Suprapubic skin (tissue), 4 donors: ENCODE measurements at regions not wholly inside any gene's neighbourhood (a gene's known extent, or its start where the extent isn't known, plus 50 kb on each side); places are given as distances from the start of the nearest gene placed in this dataset.

Source experiments
- DNase-seq, 2 donors: peaks; one replicate each; pipeline ENCODE4 v3.0.0-alpha.2; 2019; ENCODE audit warnings: low spot score in 2 of 2
- H3K27ac ChIP-seq: fragments of 200-600 bp; sonication (generic); one replicate; pipeline ENCODE4 v1.5.1; 2019
- H3K27me3 ChIP-seq: fragments of 200-600 bp; sonication (generic); one replicate; pipeline ENCODE4 v1.5.1; 2019
- H3K36me3 ChIP-seq: fragments of 200-600 bp; sonication (generic); one replicate; pipeline ENCODE4 v1.5.1; 2019
- H3K4me1 ChIP-seq: fragments of 200-600 bp; sonication (generic); one replicate; pipeline ENCODE4 v1.5.1; 2019
- H3K4me3 ChIP-seq: fragments of 200-600 bp; sonication (generic); one replicate; pipeline ENCODE4 v1.5.1; 2019; ENCODE audit warnings: mild to moderate bottlenecking
- H3K9me3 ChIP-seq: fragments of 200-600 bp; sonication (generic); one replicate; pipeline ENCODE4 v1.5.1; 2019
- CTCF ChIP-seq, 2 donors: fragments of 200-600 bp in 1 of 2; fragments of 450-650 bp in 1 of 2; sonication (generic) in 1 of 2; IDR thresholded peaks; one replicate each; pipeline ENCODE4 v1.5.1; 2016 to 2019; ENCODE audit warnings: antibody characterized with exemption in 2 of 2, mild to moderate bottlenecking in 1 of 2, moderate library complexity in 1 of 2
- EP300 ChIP-seq: sonication (generic); formaldehyde crosslinking; IDR thresholded peaks from one replicate; pipeline ENCODE4 v1.6.1; 2017; ENCODE audit warnings: antibody characterized with exemption
- POLR2A ChIP-seq, 2 donors: fragments of 450-650 bp; IDR thresholded peaks; one replicate each; pipeline ENCODE4 v1.6.1; 2017; ENCODE audit warnings: antibody characterized with exemption in 2 of 2, mild to moderate bottlenecking in 2 of 2, moderate library complexity in 2 of 2
- POLR2AphosphoS5 ChIP-seq, 3 donors: sonication (generic); formaldehyde crosslinking; IDR thresholded peaks; one replicate each; pipeline ENCODE4 v1.6.1; 2017; ENCODE audit warnings: antibody characterized with exemption in 3 of 3
- WGBS: methylation state at CpG from one replicate; pipeline ENCODE4 v1.1.5; 2018; 5-methylcytosine and 5-hydroxymethylcytosine counted together

DNA sequence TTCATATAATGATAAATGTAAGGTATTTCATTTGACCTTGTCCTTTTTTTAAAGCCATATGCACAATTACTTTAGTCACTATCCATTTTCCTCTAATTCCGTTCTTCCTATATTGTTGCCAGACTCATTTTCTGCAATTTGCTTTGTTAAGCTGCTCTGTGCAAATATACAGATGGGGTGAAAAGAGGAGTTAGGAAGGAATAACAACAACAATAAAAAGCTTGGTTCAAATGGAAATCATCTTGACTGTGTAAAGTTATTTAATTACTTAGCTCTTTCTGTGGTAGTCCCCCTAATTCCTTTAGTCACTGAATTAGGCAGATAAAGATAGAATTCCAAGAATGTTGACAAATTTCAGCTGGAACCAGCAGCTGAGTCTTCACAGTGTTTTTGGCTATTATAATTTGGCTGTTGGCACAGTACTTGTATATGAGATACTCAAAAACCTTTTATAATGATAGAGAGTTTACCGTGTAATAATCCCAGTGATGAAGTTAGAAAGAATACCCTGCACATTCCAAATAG lies 838.0 kb downstream of the RPS29 start:
- H3K27ac ChIP-seq = no peak overlapping the region
- no peak overlapping the region for H3K4me3 ChIP-seq
- DNase-seq = no peak
- no peaks in the 10 kb centered on the region for H3K36me3 ChIP-seq
- no peaks in the 10 kb centered on the region for H3K27me3 ChIP-seq
- no peak for TF ChIP-seq POLR2A (IDR thresholded peaks at IDR 0.05)
- TF ChIP-seq EP300 = no peak
- TF ChIP-seq CTCF (IDR thresholded peaks at IDR 0.05) = no peak
- TF ChIP-seq POLR2AphosphoS5 (IDR thresholded peaks at IDR 0.05) = no peak
- H3K9me3 ChIP-seq = no peaks in the 10 kb centered on the region
- H3K4me1 ChIP-seq = no peaks in the 10 kb centered on the region
- 80% methylated on average over 2 of the region's 2 CpGs for WGBS

GRCh38 chr14:48747561-48748089 lies 838.6 kb downstream of the RPS29 start:
- no peak for TF ChIP-seq CTCF (IDR thresholded peaks at IDR 0.05)
- TF ChIP-seq EP300 = no peak
- no peak for TF ChIP-seq POLR2AphosphoS5 (IDR thresholded peaks at IDR 0.05)
- no peak for TF ChIP-seq POLR2A (IDR thresholded peaks at IDR 0.05)
- WGBS = 81% methylated on average over 3 of the region's 3 CpGs
- H3K4me3 ChIP-seq = no peak overlapping the region
- DNase-seq = no peak
- H3K4me1 ChIP-seq = no peaks in the 10 kb centered on the region
- H3K36me3 ChIP-seq = no peaks in the 10 kb centered on the region
- no peak overlapping the region for H3K27ac ChIP-seq
- H3K9me3 ChIP-seq = no peaks in the 10 kb centered on the region
- no peaks in the 10 kb centered on the region for H3K27me3 ChIP-seq

DNA sequence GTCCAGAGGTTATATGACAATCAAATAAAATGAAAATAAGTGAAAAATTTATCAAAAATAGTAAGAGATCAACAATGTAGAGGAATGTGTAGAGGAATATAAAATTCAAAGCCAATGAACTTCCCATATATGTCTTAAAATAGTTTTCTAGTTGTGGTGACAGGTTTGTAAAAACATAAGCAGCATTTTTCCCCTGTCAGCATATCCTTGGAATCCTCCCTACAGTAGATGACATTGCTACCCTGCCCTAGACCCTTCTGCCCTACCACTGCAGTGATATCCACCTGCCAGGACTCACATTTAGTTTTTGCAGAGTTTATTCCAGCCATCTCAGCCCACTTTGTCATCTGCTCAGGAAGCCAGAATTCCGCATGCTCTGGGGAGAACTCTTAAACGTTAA lies 842.0 kb downstream of the RPS29 start:
- H3K9me3 ChIP-seq = no peaks in the 10 kb centered on the region
- no peak for DNase-seq
- H3K36me3 ChIP-seq = no peaks in the 10 kb centered on the region
- no peaks in the 10 kb centered on the region for H3K27me3 ChIP-seq
- no peak for TF ChIP-seq EP300
- no peak for TF ChIP-seq POLR2A (IDR thresholded peaks at IDR 0.05)
- TF ChIP-seq CTCF (IDR thresholded peaks at IDR 0.05) = no peak
- TF ChIP-seq POLR2AphosphoS5 (IDR thresholded peaks at IDR 0.05) = no peak
- 55% methylated on average over 2 of the region's 2 CpGs for WGBS
- no peak overlapping the region for H3K27ac ChIP-seq
- H3K4me1 ChIP-seq = no peaks in the 10 kb centered on the region
- H3K4me3 ChIP-seq = no peak overlapping the region

- H3K27ac ChIP-seq = no peak overlapping the region
- no peak overlapping the region for H3K4me3 ChIP-seq
- 45% methylated on average over 1 of the region's 1 CpG for WGBS
- no peaks in the 10 kb centered on the region for H3K36me3 ChIP-seq
- H3K4me1 ChIP-seq = no peaks in the 10 kb centered on the region
- no peak for DNase-seq
- no peak for TF ChIP-seq CTCF (IDR thresholded peaks at IDR 0.05)
- TF ChIP-seq EP300 = no peak
- TF ChIP-seq POLR2AphosphoS5 (IDR thresholded peaks at IDR 0.05) = no peak
- no peak for TF ChIP-seq POLR2A (IDR thresholded peaks at IDR 0.05)
- no peaks in the 10 kb centered on the region for H3K9me3 ChIP-seq
- no peaks in the 10 kb centered on the region for H3K27me3 ChIP-seq
Measured at GRCh38 chr14:48738186-48738925, 847.8 kb downstream of the RPS29 start.

- DNase-seq = no peak
- Histone ChIP-seq H3K27me3 (no peaks in the 10 kb centered on the region), H3K27ac (no peak overlapping the region), H3K36me3 (no peaks in the 10 kb centered on the region), H3K4me3 (no peak overlapping the region), H3K4me1 (no peaks in the 10 kb centered on the region), H3K9me3 (no peaks in the 10 kb centered on the region)
- 94% methylated on average over 3 of the region's 3 CpGs for WGBS
- TF ChIP-seq POLR2AphosphoS5 (IDR thresholded peaks at IDR 0.05) = no peak
- no peak for TF ChIP-seq CTCF (IDR thresholded peaks at IDR 0.05)
- TF ChIP-seq POLR2A (IDR thresholded peaks at IDR 0.05) = no peak
- TF ChIP-seq EP300 = no peak
Measured at GRCh38 chr14:48735607-48736006, 850.6 kb downstream of the RPS29 start.
